ENCODE measurements at regions not wholly inside any gene's neighbourhood (a gene's known extent, or its start where the extent isn't known, plus 50 kb on each side); places are given as distances from the start of the nearest gene placed in this dataset.

GRCh38 chr2:192696857-192697256 is 502.1 kb upstream of the TMEFF2 start:
- H3K9me3 ChIP-seq (ENCODE audit: control insufficient read depth in 1 of 2, insufficient read depth in 1 of 2, low read depth in 1 of 2, low read length in 2 of 2), result no peaks in the 10 kb centered on the region
- no peaks in the 10 kb centered on the region for H3K27me3 ChIP-seq (ENCODE audit: insufficient read depth, low read length)
- no peaks in the 10 kb centered on the region for H4K20me1 ChIP-seq (ENCODE audit: insufficient read depth)
- ATAC-seq, result no peak
- TF ChIP-seq CBX3 (IDR thresholded peaks at IDR 0.05; ENCODE audit: low read depth) (no peak), JUND (IDR thresholded peaks at IDR 0.05) (no peak), REST (IDR thresholded peaks at IDR 0.05; ENCODE audit: low read depth) (no peak), SRF (IDR thresholded peaks at IDR 0.05; ENCODE audit: low read depth) (no peak), EGR1 (IDR thresholded peaks at IDR 0.05; ENCODE audit: low read depth) (no peak), POLR2A (IDR thresholded peaks at IDR 0.05; ENCODE audit: borderline replicate concordance, extremely low read depth, insufficient read depth, insufficient read length) (no peak), CEBPB (IDR thresholded peaks at IDR 0.05; ENCODE audit: low read depth) (no peak), CTCF (IDR thresholded peaks at IDR 0.05 in 2 of 3, conservative IDR thresholded peaks at IDR 0.05 in 1 of 3; ENCODE audit: borderline replicate concordance in 1 of 3, insufficient read depth in 1 of 3, low read depth in 2 of 3, low read length in 2 of 3) (no peak), SIN3A (IDR thresholded peaks at IDR 0.05; ENCODE audit: low read depth) (no peak), ELF1 (IDR thresholded peaks at IDR 0.05; ENCODE audit: borderline replicate concordance, low read depth) (no peak), TCF7L2 (IDR thresholded peaks at IDR 0.05; ENCODE audit: borderline replicate concordance, extremely low read depth, insufficient read depth, insufficient read length) (no peak), FOSL1 (IDR thresholded peaks at IDR 0.05; ENCODE audit: low read depth) (no peak), RAD21 (IDR thresholded peaks at IDR 0.05; ENCODE audit: low read depth) (no peak), POLR2AphosphoS5 (IDR thresholded peaks at IDR 0.05; ENCODE audit: low read depth, low read length) (no peak), EZH2phosphoT487 (IDR thresholded peaks at IDR 0.05; ENCODE audit: borderline replicate concordance) (no peak), EZH2 (IDR thresholded peaks at IDR 0.05) (no peak)
- intact Hi-C loops (cut with micrococcal nuclease), result no loop called here
- no peak overlapping the region for H2AFZ ChIP-seq (ENCODE audit: low read depth, low read length, poor library complexity, severe bottlenecking)
- no peak overlapping the region for H3K27ac ChIP-seq (ENCODE audit: low read depth, low read length)
- ChIA-PET CTCF (no interaction called here), RAD21 (ENCODE audit: low non-redundant PET in 1 of 2, low total read pairs in 2 of 2, uncharacterized antibody in 2 of 2, unreplicated experiment in 2 of 2) (no interaction called here), POLR2A (no interaction called here)
- no peaks in the 10 kb centered on the region for H3K36me3 ChIP-seq (ENCODE audit: control insufficient read depth in 1 of 2, insufficient read depth in 2 of 2, low read length in 2 of 2)
- no peaks in the 10 kb centered on the region for H3K9me2 ChIP-seq (ENCODE audit: insufficient read depth)
- H3K4me1 ChIP-seq (ENCODE audit: control insufficient read depth in 1 of 2, insufficient read depth in 2 of 2, low read length in 2 of 2), result no peaks in the 10 kb centered on the region
- H3K9ac ChIP-seq (ENCODE audit: low read length), result no peak overlapping the region
- no peak for DNase-seq (ENCODE audit: low read depth, low spot score)
- H3K4me3 ChIP-seq (replicated peaks in 1 of 2; ENCODE audit: low read depth in 1 of 2, low read length in 2 of 2), result no peak overlapping the region
- no peaks in the 10 kb centered on the region for H3K79me2 ChIP-seq (ENCODE audit: insufficient read depth, low read length)
- BruUV-seq (replicated peaks), result no TSS peak
- H3K4me2 ChIP-seq (ENCODE audit: low read length), result no peak overlapping the region

All from HCT116 (cell line).